WI38 (cell line): ENCODE measurements at regions not wholly inside any gene's neighbourhood (a gene's known extent, or its start where the extent isn't known, plus 50 kb on each side); places are given as distances from the start of the nearest gene placed in this dataset.
A peak's percentile ranks its signal among the peaks of the same experiment; 100 is the strongest.

Source experiments
- H3K4me3 ChIP-seq: 2 replicates; pipeline ENCODE4 v1.5.1; 2011; ENCODE audit warnings: low read depth, mild to moderate bottlenecking, control low read depth, low read length
- CTCF ChIP-seq: IDR thresholded peaks from 2 replicates; pipeline ENCODE4 v1.5.1; 2012; ENCODE audit warnings: low read depth, mild to moderate bottlenecking, control low read depth, low read length

DNA sequence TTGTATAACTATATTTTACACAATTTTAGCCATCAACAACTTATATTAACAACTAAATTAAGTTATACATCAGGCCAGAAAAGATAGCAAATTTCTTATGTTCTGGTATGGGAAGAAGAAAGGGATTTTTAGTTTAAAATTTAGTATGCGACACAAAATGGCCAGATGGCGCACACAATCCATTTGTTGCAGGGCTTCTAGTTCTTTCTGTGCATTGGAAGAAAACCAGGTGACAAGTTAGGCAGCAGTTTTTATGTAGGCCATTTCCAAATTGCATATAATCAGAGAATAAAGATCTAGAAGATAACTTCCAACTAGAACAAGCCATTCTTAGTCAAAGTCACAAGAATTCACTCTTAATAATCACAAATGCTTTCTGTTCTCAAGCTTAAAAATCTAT lies 230.1 kb upstream of the ZNF717 start:
- no peak for TF ChIP-seq CTCF

GRCh38 chr3:76016111-76016510 lies 230.8 kb upstream of the ZNF717 start:
- no peak overlapping the region for H3K4me3 ChIP-seq
- TF ChIP-seq CTCF: no peak

More for the DNA sequence above, 230.1 kb upstream of the ZNF717 start:
- H3K4me3 ChIP-seq: no peak overlapping the region

DNA sequence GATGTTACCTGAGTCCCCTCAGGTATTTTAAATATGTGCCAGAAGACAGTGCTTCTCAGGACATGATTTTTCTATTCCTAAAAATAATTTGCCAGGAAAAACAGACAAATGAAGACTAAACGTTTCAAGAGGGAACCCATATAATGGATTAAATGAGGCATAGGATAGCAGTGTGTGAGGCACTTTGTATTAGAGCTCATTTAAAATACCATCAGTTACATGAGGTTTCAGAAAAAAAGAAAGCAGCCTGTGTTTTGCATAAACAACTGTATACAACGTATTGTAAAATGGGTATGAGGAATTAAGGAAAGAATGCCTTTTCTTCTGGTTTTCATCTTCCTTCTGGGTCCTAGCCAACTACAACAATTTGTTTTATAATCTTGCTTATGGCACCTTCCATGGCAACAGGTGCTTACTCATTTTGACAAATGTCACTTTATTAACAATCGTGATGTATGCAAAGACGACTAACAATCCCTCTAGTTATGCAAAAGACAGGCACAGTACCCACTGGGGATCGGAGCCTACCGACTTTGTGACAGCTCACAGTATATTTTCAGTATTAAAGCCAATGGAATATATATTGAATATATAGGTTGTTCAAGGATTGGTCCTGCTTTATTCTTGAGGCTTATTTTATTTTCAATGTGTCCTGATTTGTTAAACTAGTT lies 231.6 kb upstream of the ZNF717 start:
- H3K4me3 ChIP-seq: no peak overlapping the region
- TF ChIP-seq CTCF: no peak

DNA sequence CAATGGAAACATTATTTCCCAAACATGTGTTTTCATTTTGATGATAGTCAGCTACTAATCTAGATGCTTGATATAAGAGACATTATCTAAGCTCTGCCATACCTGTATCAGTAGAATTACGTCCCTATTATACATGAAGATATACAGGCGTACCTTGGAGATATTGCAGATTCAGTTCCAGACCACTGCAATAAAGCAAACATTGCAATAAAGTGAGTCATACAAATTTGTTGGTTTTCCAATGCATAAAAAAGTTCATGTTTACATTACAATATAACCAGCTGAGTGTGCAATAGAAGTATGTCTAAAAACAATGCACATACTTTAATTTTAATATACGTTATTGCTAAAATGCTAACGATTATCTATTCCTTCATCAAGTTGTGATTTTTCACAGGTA lies 236.0 kb upstream of the ZNF717 start:
- TF ChIP-seq CTCF: no peak
- no peak overlapping the region for H3K4me3 ChIP-seq

GRCh38 chr3:76024640-76025039 lies 239.3 kb upstream of the ZNF717 start:
- TF ChIP-seq CTCF: peak; percentile 8; the same call in 1 of the 2 replicates

GRCh38 chr3:76025561-76025960 lies 240.2 kb upstream of the ZNF717 start:
- no peak overlapping the region for H3K4me3 ChIP-seq
- no peak for TF ChIP-seq CTCF

More at GRCh38 chr3:76024640-76025039, 239.3 kb upstream of the ZNF717 start:
- H3K4me3 ChIP-seq: no peak overlapping the region

- TF ChIP-seq CTCF: no peak
- no peak overlapping the region for H3K4me3 ChIP-seq
Observed at GRCh38 chr3:76026379-76026778, 241.0 kb upstream of the ZNF717 start.
